ENCODE measurements at regions not wholly inside any gene's neighbourhood (a gene's known extent, or its start where the extent isn't known, plus 50 kb on each side); places are given as distances from the start of the nearest gene placed in this dataset.

GRCh38 chr4:148914734-148915133 lies 472.5 kb upstream of the NR3C2 start:
- H3K4me1 ChIP-seq (ENCODE audit: control insufficient read depth in 2 of 2, insufficient read depth in 2 of 2, low read length in 2 of 2) = no peaks in the 10 kb centered on the region
- no peaks in the 10 kb centered on the region for H3K27me3 ChIP-seq (replicated peaks in 1 of 4; ENCODE audit: control extremely low read depth in 1 of 4, control insufficient read depth in 3 of 4, insufficient read depth in 4 of 4, low read length in 3 of 4)
- ChIA-PET CTCF (no interaction called here), POLR2A (no interaction called here)
- no CpG with 5 or more reads among the region's 2 CpGs for WGBS (ENCODE audit: insufficient coverage)
- ATAC-seq (ENCODE audit: low read depth) = no peak
- H3K36me3 ChIP-seq (replicated peaks in 1 of 2; ENCODE audit: control extremely low read depth in 1 of 2, control insufficient read depth in 1 of 2, extremely low read depth in 1 of 2, insufficient read depth in 2 of 2, low read length in 1 of 2) = no peaks in the 10 kb centered on the region
- Mint-ChIP-seq H3K4me1 (no peaks in the 10 kb centered on the region), H3K27me3 (no peaks in the 10 kb centered on the region), H3K27ac (no peak overlapping the region), H3K9me3 (ENCODE audit: insufficient read depth) (no peaks in the 10 kb centered on the region), H3K4me3 (no peak overlapping the region)
- H4K20me1 ChIP-seq (ENCODE audit: control insufficient read depth, insufficient read depth, low read length, poor library complexity, severe bottlenecking) = no peaks in the 10 kb centered on the region
- no peaks in the 10 kb centered on the region for H3K9me3 ChIP-seq (ENCODE audit: control extremely low read depth in 1 of 3, control insufficient read depth in 2 of 3, insufficient read depth in 1 of 3, low read length in 2 of 3)
- no peak overlapping the region for H3K9ac ChIP-seq (ENCODE audit: low read length)
- no peaks in the 10 kb centered on the region for H3K79me2 ChIP-seq (ENCODE audit: control insufficient read depth, insufficient read depth, low read length)
- H2AFZ ChIP-seq (ENCODE audit: insufficient read depth, low read depth, low read length, poor library complexity, severe bottlenecking) = no peak overlapping the region
- no peak for DNase-seq
- TF ChIP-seq EZH2 (IDR thresholded peaks at IDR 0.05; ENCODE audit: borderline replicate concordance, insufficient read depth, low read depth, low read length, poor library complexity, severe bottlenecking) (no peak), CTCF (IDR thresholded peaks at IDR 0.05) (no peak)
- intact Hi-C loops (cut with micrococcal nuclease) = no loop called here
- no peak overlapping the region for H3K4me3 ChIP-seq (ENCODE audit: control extremely low read depth in 1 of 5, extremely low read depth in 1 of 5, insufficient read depth in 1 of 5, low read depth in 2 of 5, low read length in 4 of 5)
- H3K27ac ChIP-seq (ENCODE audit: low read length in 2 of 2) = no peak overlapping the region
- no peak overlapping the region for H3K4me2 ChIP-seq (replicated peaks; ENCODE audit: low read depth, low read length, poor library complexity, severe bottlenecking)

- H3K9me3 ChIP-seq (ENCODE audit: control extremely low read depth in 1 of 3, control insufficient read depth in 2 of 3, insufficient read depth in 1 of 3, low read length in 2 of 3) = no peaks in the 10 kb centered on the region
Observed at GRCh38 chr4:148914301-148914700, 472.1 kb upstream of the NR3C2 start.

More at GRCh38 chr4:148914301-148914700, 472.1 kb upstream of the NR3C2 start:
- H3K27ac Mint-ChIP-seq = no peak overlapping the region
- H3K36me3 ChIP-seq (replicated peaks in 1 of 2; ENCODE audit: control extremely low read depth in 1 of 2, control insufficient read depth in 1 of 2, extremely low read depth in 1 of 2, insufficient read depth in 2 of 2, low read length in 1 of 2) = no peaks in the 10 kb centered on the region
- H3K27me3 Mint-ChIP-seq = no peaks in the 10 kb centered on the region
- no peaks in the 10 kb centered on the region for H4K20me1 ChIP-seq (ENCODE audit: control insufficient read depth, insufficient read depth, low read length, poor library complexity, severe bottlenecking)
- H3K9ac ChIP-seq (ENCODE audit: low read length) = no peak overlapping the region
- intact Hi-C loops (cut with micrococcal nuclease) = no loop called here
- ChIA-PET CTCF (no interaction called here), POLR2A (no interaction called here)
- no peaks in the 10 kb centered on the region for H3K4me1 Mint-ChIP-seq
- no peak overlapping the region for H3K4me3 ChIP-seq (ENCODE audit: control extremely low read depth in 1 of 5, extremely low read depth in 1 of 5, insufficient read depth in 1 of 5, low read depth in 2 of 5, low read length in 4 of 5)
- H3K4me1 ChIP-seq (ENCODE audit: control insufficient read depth in 2 of 2, insufficient read depth in 2 of 2, low read length in 2 of 2) = no peaks in the 10 kb centered on the region
- H3K4me3 Mint-ChIP-seq = no peak overlapping the region
- H3K79me2 ChIP-seq (ENCODE audit: control insufficient read depth, insufficient read depth, low read length) = no peaks in the 10 kb centered on the region
- TF ChIP-seq CTCF (IDR thresholded peaks at IDR 0.05) (no peak), EZH2 (IDR thresholded peaks at IDR 0.05; ENCODE audit: borderline replicate concordance, insufficient read depth, low read depth, low read length, poor library complexity, severe bottlenecking) (no peak)
- ATAC-seq (ENCODE audit: low read depth) (no peak), DNase-seq (no peak)
- no peak overlapping the region for H3K27ac ChIP-seq (ENCODE audit: low read length in 2 of 2)
- WGBS (ENCODE audit: insufficient coverage) = 88% methylated on average over 9 of the region's 10 CpGs
- no peak overlapping the region for H3K4me2 ChIP-seq (replicated peaks; ENCODE audit: low read depth, low read length, poor library complexity, severe bottlenecking)
- no peaks in the 10 kb centered on the region for H3K9me3 Mint-ChIP-seq (ENCODE audit: insufficient read depth)
- H2AFZ ChIP-seq (ENCODE audit: insufficient read depth, low read depth, low read length, poor library complexity, severe bottlenecking) = no peak overlapping the region
- no peaks in the 10 kb centered on the region for H3K27me3 ChIP-seq (replicated peaks in 1 of 4; ENCODE audit: control extremely low read depth in 1 of 4, control insufficient read depth in 3 of 4, insufficient read depth in 4 of 4, low read length in 3 of 4)

Measured in B cell (primary cell).